Thyroid gland (tissue), 4 donors: ENCODE measurements at regions not wholly inside any gene's neighbourhood (a gene's known extent, or its start where the extent isn't known, plus 50 kb on each side); places are given as distances from the start of the nearest gene placed in this dataset.

Experiments
- CTCF ChIP-seq, 6 experiments: fragments of 200-600 bp in 3 of 6; fragments of 450-650 bp in 3 of 6; sonication (generic) in 3 of 6; IDR thresholded peaks; one replicate each; pipeline ENCODE4 v1.5.1; 2016 to 2019; ENCODE audit warnings: antibody characterized with exemption in 6 of 6, mild to moderate bottlenecking in 2 of 6, inconsistent platforms in 1 of 6, moderate library complexity in 1 of 6
- POLR2A ChIP-seq, 2 donors: fragments of 450-650 bp; IDR thresholded peaks; one replicate each; pipeline ENCODE4 v1.6.1; 2017; ENCODE audit warnings: antibody characterized with exemption in 2 of 2, mild to moderate bottlenecking in 2 of 2, moderate library complexity in 1 of 2

- no peak for TF ChIP-seq POLR2A (IDR thresholded peaks at IDR 0.05)
- TF ChIP-seq CTCF (IDR thresholded peaks at IDR 0.05), result no peak
These were observed 97.1 kb upstream of the CHL1 start for GRCh38 chr3:99506-99905.
